Adrenal gland (tissue), 9 donors: ENCODE measurements at regions not wholly inside any gene's neighbourhood (a gene's known extent, or its start where the extent isn't known, plus 50 kb on each side); places are given as distances from the start of the nearest gene placed in this dataset.

Experiments
- DNase-seq, 7 donors: peaks; one replicate each; pipeline ENCODE4 v3.0.0-alpha.2; 2019 to 2020
- H3K27ac ChIP-seq, 5 donors: fragments of 200-600 bp; sonication (generic) in 4 of 5; 1 replicate in 3 of 5; 2 replicates in 2 of 5; pipeline versions ENCODE4 v1.5.1 to v1.8.0; 2016 to 2020; ENCODE audit warnings: mild to moderate bottlenecking in 1 of 5
- H3K27me3 ChIP-seq: fragments of 200-600 bp; 2 replicates; pipeline ENCODE4 v1.8.0; 2021
- H3K36me3 ChIP-seq, 2 donors: fragments of 200-600 bp; replicated peaks in 1 of 2; 1 replicate in 1 of 2; 2 replicates in 1 of 2; pipeline versions ENCODE4 v1.5.1 to v1.8.0; 2018 to 2022
- H3K4me1 ChIP-seq, 2 donors: fragments of 200-600 bp; replicated peaks in 1 of 2; 1 replicate in 1 of 2; 2 replicates in 1 of 2; pipeline versions ENCODE4 v1.5.1 to v1.8.0; 2018 to 2021
- H3K4me3 ChIP-seq, 4 donors: fragments of 200-600 bp; sonication (generic) in 3 of 4; one replicate each; pipeline ENCODE4 v1.5.1; 2016 to 2018
- H3K9me3 ChIP-seq, 3 donors: fragments of 200-600 bp; sonication (generic) in 1 of 3; replicated peaks in 1 of 3; 1 replicate in 2 of 3; 2 replicates in 1 of 3; pipeline versions ENCODE4 v1.5.1 to v1.8.0; 2016 to 2021
- POLR2A ChIP-seq, 2 donors: fragments of 450-650 bp; IDR thresholded peaks; one replicate each; pipeline ENCODE4 v1.6.1; 2017; ENCODE audit warnings: antibody characterized with exemption in 2 of 2, mild to moderate bottlenecking in 2 of 2, moderate library complexity in 1 of 2
- WGBS, 4 donors: extraction: QIAGEN DNeasy Blood & Tissue Kit in 2 of 4; methylation state at CpG; one replicate each; pipeline versions ENCODE4 v1.1.5 to v1.1.7; 2013 to 2017; 5-methylcytosine and 5-hydroxymethylcytosine counted together
- intact Hi-C, 2 donors: fragments of 100-400 bp; cut with DNase I; formaldehyde crosslinking; loops; one replicate each; pipeline versions ENCODE4 v1.14.1 to v1.15.0; 2022 to 2023
- TF ChIP-seq, protein P1 (sequence below), 6 experiments: fragments of 450-650 bp in 4 of 6; fragments of 200-600 bp in 2 of 6; sonication (generic) in 1 of 6; IDR thresholded peaks; 1 replicate in 5 of 6; 2 replicates in 1 of 6; pipeline versions ENCODE4 v1.5.1 to v1.8.0; 2016 to 2021; ENCODE audit warnings: antibody characterized with exemption in 6 of 6, mild to moderate bottlenecking in 2 of 6, moderate library complexity in 1 of 6
- donor health status: healthy with polysubstance abuse.
- donor health status: Bipolar disorder and iron deficiency.
- donor health status: DM: yes; HTN: yes; CAD: no.
- donor health status: DM: no; HTN: no; CAD: no.
- donor health status: DM: no; HTN: no; CAD: no.

DNA sequence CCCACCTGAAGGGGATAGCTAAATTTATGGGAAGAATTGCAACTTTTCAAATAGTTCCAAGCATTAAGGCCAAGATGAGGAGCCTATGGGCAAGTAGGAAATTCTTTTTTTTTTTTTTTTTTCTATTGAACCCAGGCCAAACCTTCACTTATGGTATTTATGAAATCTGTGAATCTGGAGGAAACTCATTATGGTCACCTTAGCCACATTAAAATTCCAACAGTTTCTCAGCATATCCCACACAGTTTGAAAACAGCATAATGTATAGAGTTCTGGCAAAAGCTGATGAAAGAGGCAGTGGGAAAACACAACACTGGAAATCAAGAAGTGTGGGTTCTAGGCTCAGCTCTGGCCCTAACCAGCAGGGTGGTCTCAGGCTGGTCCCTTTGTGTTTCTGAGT, 236.9 kb downstream of the PTEN start:
- Histone ChIP-seq H3K27ac (no peak overlapping the region), H3K36me3 (no peaks in the 10 kb centered on the region), H3K9me3 (no peaks in the 10 kb centered on the region), H3K4me3 (no peak overlapping the region), H3K27me3 (no peaks in the 10 kb centered on the region), H3K4me1 (no peaks in the 10 kb centered on the region)
- TF ChIP-seq POLR2A (IDR thresholded peaks at IDR 0.05) = no peak
- TF ChIP-seq, protein P1, sequence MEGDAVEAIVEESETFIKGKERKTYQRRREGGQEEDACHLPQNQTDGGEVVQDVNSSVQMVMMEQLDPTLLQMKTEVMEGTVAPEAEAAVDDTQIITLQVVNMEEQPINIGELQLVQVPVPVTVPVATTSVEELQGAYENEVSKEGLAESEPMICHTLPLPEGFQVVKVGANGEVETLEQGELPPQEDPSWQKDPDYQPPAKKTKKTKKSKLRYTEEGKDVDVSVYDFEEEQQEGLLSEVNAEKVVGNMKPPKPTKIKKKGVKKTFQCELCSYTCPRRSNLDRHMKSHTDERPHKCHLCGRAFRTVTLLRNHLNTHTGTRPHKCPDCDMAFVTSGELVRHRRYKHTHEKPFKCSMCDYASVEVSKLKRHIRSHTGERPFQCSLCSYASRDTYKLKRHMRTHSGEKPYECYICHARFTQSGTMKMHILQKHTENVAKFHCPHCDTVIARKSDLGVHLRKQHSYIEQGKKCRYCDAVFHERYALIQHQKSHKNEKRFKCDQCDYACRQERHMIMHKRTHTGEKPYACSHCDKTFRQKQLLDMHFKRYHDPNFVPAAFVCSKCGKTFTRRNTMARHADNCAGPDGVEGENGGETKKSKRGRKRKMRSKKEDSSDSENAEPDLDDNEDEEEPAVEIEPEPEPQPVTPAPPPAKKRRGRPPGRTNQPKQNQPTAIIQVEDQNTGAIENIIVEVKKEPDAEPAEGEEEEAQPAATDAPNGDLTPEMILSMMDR (IDR thresholded peaks at IDR 0.05) = no peak
- DNase-seq = no peak
- intact Hi-C loops = no loop called here

DNA sequence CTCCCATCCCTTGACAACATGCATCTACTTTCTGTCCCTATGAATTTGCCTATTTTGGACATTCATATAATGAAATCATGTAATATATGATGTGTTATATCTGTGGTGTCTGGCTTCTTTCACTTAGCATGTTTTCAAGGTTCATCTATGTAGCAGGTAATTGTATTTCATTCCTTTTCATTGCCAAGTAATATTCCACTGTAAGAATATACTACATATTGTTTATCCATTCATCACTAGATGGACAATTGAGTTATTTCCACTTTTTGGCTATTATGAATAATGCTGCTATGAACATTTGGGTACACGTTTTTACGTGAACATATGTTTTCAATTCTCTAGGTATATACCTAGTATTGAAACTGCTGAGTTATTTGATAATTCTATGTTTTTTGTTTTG, 238.2 kb downstream of the PTEN start:
- no peaks in the 10 kb centered on the region for H3K36me3 ChIP-seq
- TF ChIP-seq POLR2A (IDR thresholded peaks at IDR 0.05) = no peak
- TF ChIP-seq, protein P1 (IDR thresholded peaks at IDR 0.05) = no peak
- H3K27ac ChIP-seq = no peak overlapping the region
- intact Hi-C loops = no loop called here
- H3K27me3 ChIP-seq = no peaks in the 10 kb centered on the region
- H3K4me3 ChIP-seq = no peak overlapping the region
- no peaks in the 10 kb centered on the region for H3K9me3 ChIP-seq
- 88 to 94% (median 90%) methylated on average over 2 of the region's 2 CpGs for WGBS, 4 donors
- no peak for DNase-seq
- no peaks in the 10 kb centered on the region for H3K4me1 ChIP-seq

GRCh38 chr10:88103576-88103975, 240.2 kb downstream of the PTEN start:
- TF ChIP-seq POLR2A (IDR thresholded peaks at IDR 0.05) = no peak
- TF ChIP-seq, protein P1 (IDR thresholded peaks at IDR 0.05) = no peak

DNA sequence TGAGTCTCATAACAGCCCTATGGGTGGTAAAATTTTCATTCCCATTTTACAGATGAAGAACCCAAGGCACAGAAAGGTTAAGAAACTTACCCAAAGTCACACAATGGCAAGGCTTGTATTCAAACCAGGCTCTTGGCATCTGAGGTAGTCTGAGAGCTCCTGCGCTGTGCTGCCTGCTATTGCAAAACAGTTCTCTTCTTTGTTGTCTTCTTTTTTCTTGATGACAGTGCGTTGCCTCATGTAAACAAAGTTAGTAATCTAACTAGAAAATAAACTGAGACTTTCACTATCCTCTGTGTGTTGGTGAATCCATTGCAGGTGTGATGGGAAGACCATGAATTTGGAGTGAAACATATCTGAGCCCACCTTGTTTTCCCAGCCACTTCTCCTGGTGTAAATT, 240.8 kb downstream of the PTEN start:
- no peak overlapping the region for H3K4me3 ChIP-seq
- no peaks in the 10 kb centered on the region for H3K4me1 ChIP-seq
- H3K27ac ChIP-seq = no peak overlapping the region
- intact Hi-C loops = no loop called here
- no peaks in the 10 kb centered on the region for H3K36me3 ChIP-seq
- no peaks in the 10 kb centered on the region for H3K27me3 ChIP-seq
- TF ChIP-seq, protein P1 (IDR thresholded peaks at IDR 0.05) = no peak
- 77 to 97% (median 91%) methylated on average over 2 of the region's 2 CpGs for WGBS, 4 donors
- no peaks in the 10 kb centered on the region for H3K9me3 ChIP-seq
- no peak for DNase-seq

More at GRCh38 chr10:88103576-88103975, 240.2 kb downstream of the PTEN start:
- no peak overlapping the region for H3K27ac ChIP-seq
- intact Hi-C loops = no loop called here
- H3K36me3 ChIP-seq = no peaks in the 10 kb centered on the region
- no peaks in the 10 kb centered on the region for H3K9me3 ChIP-seq
- H3K27me3 ChIP-seq = no peaks in the 10 kb centered on the region
- no peak overlapping the region for H3K4me3 ChIP-seq
- no peaks in the 10 kb centered on the region for H3K4me1 ChIP-seq
- no peak for DNase-seq
